ENCODE measurements at regions not wholly inside any gene's neighbourhood (a gene's known extent, or its start where the extent isn't known, plus 50 kb on each side); places are given as distances from the start of the nearest gene placed in this dataset.

GRCh38 chr4:79611026-79611425, 203.0 kb upstream of the GK2 start:
- H3K27ac ChIP-seq (ENCODE audit: low read depth in 2 of 2, low read length in 1 of 2): no peak overlapping the region
- H3K4me3 ChIP-seq (ENCODE audit: low read depth in 2 of 2, low read length in 1 of 2): no peak overlapping the region
- no peaks in the 10 kb centered on the region for H3K27me3 ChIP-seq (ENCODE audit: insufficient read depth)
- H3F3A ChIP-seq (replicated peaks; ENCODE audit: insufficient read depth): no peaks in the 10 kb centered on the region
- no peaks in the 10 kb centered on the region for H3K9me2 ChIP-seq
- H3K79me2 ChIP-seq (ENCODE audit: insufficient read depth): no peaks in the 10 kb centered on the region
- no peak overlapping the region for H3K9ac ChIP-seq
- no peaks in the 10 kb centered on the region for H3K9me3 ChIP-seq
- no peaks in the 10 kb centered on the region; a peak in 1 of 4 replicates for H3K4me1 ChIP-seq (ENCODE audit: control insufficient read depth in 1 of 2, insufficient read depth in 2 of 2, low read depth in 1 of 2, low read length in 1 of 2)
- POLR2A ChIA-PET: no interaction called here
- H3K4me2 ChIP-seq: no peak overlapping the region
- H4K20me1 ChIP-seq (ENCODE audit: insufficient read depth): no peaks in the 10 kb centered on the region
- DNase-seq: no peak
- no peak overlapping the region for H2AFZ ChIP-seq (ENCODE audit: low read depth)
- WGBS (ENCODE audit: low lambda C conversion rate): 53% methylated on average over 5 of the region's 5 CpGs
- TF ChIP-seq RFX5 (IDR thresholded peaks at IDR 0.05; ENCODE audit: low read length): no peak
- TF ChIP-seq IRF3 (IDR thresholded peaks at IDR 0.05; ENCODE audit: low read depth, low read length): no peak
- TF ChIP-seq FOSL2 (IDR thresholded peaks at IDR 0.05; ENCODE audit: borderline replicate concordance, low read depth): no peak
- no peak for TF ChIP-seq YY1 (IDR thresholded peaks at IDR 0.05; ENCODE audit: low read depth)
- no peak for TF ChIP-seq SIN3A (IDR thresholded peaks at IDR 0.05; ENCODE audit: borderline replicate concordance, low read depth, low read length)
- no peak for TF ChIP-seq RXRA (IDR thresholded peaks at IDR 0.05; ENCODE audit: borderline replicate concordance, low read depth)
- no peak for TF ChIP-seq USF2 (IDR thresholded peaks at IDR 0.05; ENCODE audit: borderline replicate concordance, low read depth, low read length)
- TF ChIP-seq ELF1 (IDR thresholded peaks at IDR 0.05): no peak
- no peaks in the 10 kb centered on the region for H3K36me3 ChIP-seq (replicated peaks in 1 of 2; ENCODE audit: control insufficient read depth in 1 of 2, insufficient read depth in 2 of 2, low read length in 1 of 2)
- CTCF ChIA-PET: no interaction called here

DNA sequence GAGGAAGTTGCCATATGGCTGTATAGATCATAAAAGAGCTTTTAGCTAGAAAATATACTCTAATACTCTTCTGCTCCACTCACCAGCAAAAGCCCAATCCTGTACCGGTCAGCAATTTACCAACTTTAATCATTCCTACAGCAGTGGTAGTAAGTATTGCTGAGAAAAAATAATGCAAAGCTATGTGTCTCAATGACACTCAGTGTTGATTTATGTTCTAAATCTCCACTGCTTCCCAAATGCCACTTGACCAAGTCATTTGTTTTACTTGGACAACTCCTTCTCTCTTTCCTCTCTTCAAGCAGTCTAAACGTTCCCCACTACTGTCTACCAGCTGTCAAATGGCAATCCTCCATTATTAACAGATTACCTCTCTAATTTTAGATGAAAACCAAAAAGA, 201.8 kb upstream of the GK2 start:
- Histone ChIP-seq H4K20me1 (ENCODE audit: insufficient read depth) (no peaks in the 10 kb centered on the region), H3K9me2 (no peaks in the 10 kb centered on the region), H3K36me3 (replicated peaks in 1 of 2; ENCODE audit: control insufficient read depth in 1 of 2, insufficient read depth in 2 of 2, low read length in 1 of 2) (no peaks in the 10 kb centered on the region), H2AFZ (ENCODE audit: low read depth) (no peak overlapping the region), H3K9me3 (no peaks in the 10 kb centered on the region), H3K9ac (no peak overlapping the region), H3K79me2 (ENCODE audit: insufficient read depth) (no peaks in the 10 kb centered on the region), H3K4me3 (ENCODE audit: low read depth in 2 of 2, low read length in 1 of 2) (no peak overlapping the region), H3K27ac (ENCODE audit: low read depth in 2 of 2, low read length in 1 of 2) (no peak overlapping the region), H3K27me3 (ENCODE audit: insufficient read depth) (no peaks in the 10 kb centered on the region), H3K4me2 (no peak overlapping the region), H3F3A (replicated peaks; ENCODE audit: insufficient read depth) (no peaks in the 10 kb centered on the region), H3K4me1 (ENCODE audit: control insufficient read depth in 1 of 2, insufficient read depth in 2 of 2, low read depth in 1 of 2, low read length in 1 of 2) (no peaks in the 10 kb centered on the region)
- no peak for DNase-seq
- TF ChIP-seq EP300 (IDR thresholded peaks at IDR 0.05; ENCODE audit: borderline replicate concordance in 1 of 2, low read depth in 1 of 2, low read length in 1 of 2) (no peak), ZBTB33 (IDR thresholded peaks at IDR 0.05; ENCODE audit: borderline replicate concordance, low read depth) (no peak), FOXJ3 (CRISPR knock-in tag; IDR thresholded peaks at IDR 0.05) (no peak), TAF1 (IDR thresholded peaks at IDR 0.05; ENCODE audit: borderline replicate concordance, low read depth, low read length) (no peak), MXI1 (IDR thresholded peaks at IDR 0.05; ENCODE audit: low read depth, low read length) (no peak)
- ChIA-PET POLR2A (no interaction called here), CTCF (no interaction called here)
- WGBS (ENCODE audit: low lambda C conversion rate): 42% methylated on average over 2 of the region's 2 CpGs

Measured in SK-N-SH (cell line).